HG03039 (cell line): ENCODE measurements at regions not wholly inside any gene's neighbourhood (a gene's known extent, or its start where the extent isn't known, plus 50 kb on each side); places are given as distances from the start of the nearest gene placed in this dataset.
A peak's percentile ranks its signal among the peaks of the same experiment; 100 is the strongest.
"Not testable (repeated sequence)": the region's sequence is repeated elsewhere in the genome, so short reads cannot be mapped to it uniquely, and the experiment has no call there.

ENCODE experiments used
- ATAC-seq: cut with Tn5 transposase; IDR thresholded peaks from one replicate; pipeline ENCODE4 v1.9.1; 2021; ENCODE audit warnings: mild to moderate bottlenecking, moderate library complexity; ENCODE audit not compliant: unreplicated experiment

- no peak for ATAC-seq
Observed at GRCh38 chr13:67421475-67421874, 191.3 kb upstream of the PCDH9 start.

GRCh38 chr13:67416047-67416925 lies 186.2 kb upstream of the PCDH9 start:
- ATAC-seq: peak; percentile 54

- ATAC-seq: no peak
Observed at GRCh38 chr13:67410645-67411044, 180.5 kb upstream of the PCDH9 start.

- no peak for ATAC-seq
Observed at GRCh38 chr13:67408798-67409197, 178.7 kb upstream of the PCDH9 start.

GRCh38 chr13:67402546-67402945 lies 172.4 kb upstream of the PCDH9 start:
- ATAC-seq: no peak

GRCh38 chr13:67395577-67395976 lies 165.4 kb upstream of the PCDH9 start:
- no peak for ATAC-seq

GRCh38 chr13:67392014-67392413 lies 161.9 kb upstream of the PCDH9 start:
- no peak for ATAC-seq

- ATAC-seq: no peak
Observed at GRCh38 chr13:67390462-67391086, 160.4 kb upstream of the PCDH9 start.

- no peak for ATAC-seq
Observed at GRCh38 chr13:67389171-67389570, 159.0 kb upstream of the PCDH9 start.

- not testable (repeated sequence) for ATAC-seq
Observed at GRCh38 chr13:67383109-67383757, 153.1 kb upstream of the PCDH9 start.

- ATAC-seq: no peak
Observed at GRCh38 chr13:67377919-67378318, 147.8 kb upstream of the PCDH9 start.

- no peak for ATAC-seq
Observed at GRCh38 chr13:67374391-67374790, 144.3 kb upstream of the PCDH9 start.

- no peak for ATAC-seq
Observed at GRCh38 chr13:67372868-67373464, 142.8 kb upstream of the PCDH9 start.

- no peak for ATAC-seq
Observed at GRCh38 chr13:67369895-67370660, 139.9 kb upstream of the PCDH9 start.

- no peak for ATAC-seq
Observed at GRCh38 chr13:67367399-67367798, 137.3 kb upstream of the PCDH9 start.

- ATAC-seq: no peak
Observed at GRCh38 chr13:67366533-67366932, 136.4 kb upstream of the PCDH9 start.

GRCh38 chr13:67355812-67356476 lies 125.8 kb upstream of the PCDH9 start:
- no peak for ATAC-seq

GRCh38 chr13:67353941-67354340 lies 123.8 kb upstream of the PCDH9 start:
- ATAC-seq: no peak

- ATAC-seq: no peak
Observed at GRCh38 chr13:67353031-67353430, 122.9 kb upstream of the PCDH9 start.

GRCh38 chr13:67351909-67352308 lies 121.8 kb upstream of the PCDH9 start:
- ATAC-seq: no peak
